Stimulated activated effector memory CD8-positive, alpha-beta T cell treated with anti-CD3 and anti-CD28 coated beads, Interleukin-12 subunit alpha, Interleukin-12 subunit beta, amount 100 ng/mL, for 72 hours (primary cell): ENCODE measurements at regions not wholly inside any gene's neighbourhood (a gene's known extent, or its start where the extent isn't known, plus 50 kb on each side); places are given as distances from the start of the nearest gene placed in this dataset.

ENCODE experiments used
- ATAC-seq: fragments of 150-1000 bp; cut with Tn5 transposase; 2 replicates; pipeline ENCODE4 v1.10.0; 2021
- DNase-seq, 2 donors: peaks; one replicate each; pipeline ENCODE4 v3.0.0; 2021 to 2022; ENCODE audit warnings: low spot score in 2 of 2
- H3K27ac Mint-ChIP-seq: one replicate; pipeline ENCODE4 v1.8.0; 2022; ENCODE audit warnings: mild to moderate bottlenecking, mixed read lengths
- H3K36me3 Mint-ChIP-seq: one replicate; pipeline ENCODE4 v1.8.0; 2022; ENCODE audit warnings: mild to moderate bottlenecking, mixed read lengths
- H3K4me1 Mint-ChIP-seq: one replicate; pipeline ENCODE4 v1.8.0; 2022; ENCODE audit warnings: mixed read lengths
- H3K4me3 Mint-ChIP-seq: one replicate; pipeline ENCODE4 v1.8.0; 2022; ENCODE audit warnings: mild to moderate bottlenecking, mixed read lengths
- H3K9me3 Mint-ChIP-seq: one replicate; pipeline ENCODE4 v1.8.0; 2022; ENCODE audit warnings: mixed read lengths

GRCh38 chr2:16013359-16013911 lies 73.1 kb downstream of the MYCN start:
- Mint-ChIP-seq H3K36me3 (no peaks in the 10 kb centered on the region), H3K9me3 (peaks cover 6% of the 10 kb centered on the region), H3K4me1 (no peaks in the 10 kb centered on the region), H3K27ac (no peak overlapping the region), H3K4me3 (no peak overlapping the region)
- ATAC-seq (no peak), DNase-seq (no peak)

- no peak overlapping the region for H3K4me3 Mint-ChIP-seq
- peaks cover 3% of the 10 kb centered on the region for H3K9me3 Mint-ChIP-seq
- no peaks in the 10 kb centered on the region for H3K4me1 Mint-ChIP-seq
- DNase-seq: no peak
- H3K27ac Mint-ChIP-seq: no peak overlapping the region
- H3K36me3 Mint-ChIP-seq: no peaks in the 10 kb centered on the region
- no peak for ATAC-seq
Measured at GRCh38 chr2:16012626-16013358, 72.4 kb downstream of the MYCN start.

- no peak for ATAC-seq
- Mint-ChIP-seq H3K4me1 (no peaks in the 10 kb centered on the region), H3K27ac (no peak overlapping the region), H3K36me3 (no peaks in the 10 kb centered on the region), H3K9me3 (peaks cover 3% of the 10 kb centered on the region), H3K4me3 (no peak overlapping the region)
- no peak for DNase-seq
Measured at GRCh38 chr2:16012029-16012596, 71.8 kb downstream of the MYCN start.

- Mint-ChIP-seq H3K4me1 (no peaks in the 10 kb centered on the region), H3K4me3 (no peak overlapping the region), H3K36me3 (no peaks in the 10 kb centered on the region), H3K27ac (no peak overlapping the region), H3K9me3 (peaks cover 3% of the 10 kb centered on the region)
- DNase-seq: no peak
- ATAC-seq: no peak
Measured at GRCh38 chr2:16011621-16011960, 71.2 kb downstream of the MYCN start.

GRCh38 chr2:16010951-16011620 lies 70.7 kb downstream of the MYCN start:
- H3K4me1 Mint-ChIP-seq: no peaks in the 10 kb centered on the region

GRCh38 chr2:16010011-16010410 lies 69.7 kb downstream of the MYCN start:
- Mint-ChIP-seq H3K4me3 (no peak overlapping the region), H3K9me3 (peaks cover 3% of the 10 kb centered on the region), H3K4me1 (no peaks in the 10 kb centered on the region), H3K36me3 (no peaks in the 10 kb centered on the region), H3K27ac (no peak overlapping the region)
- no peak for DNase-seq
- no peak for ATAC-seq

More at GRCh38 chr2:16010951-16011620, 70.7 kb downstream of the MYCN start:
- H3K9me3 Mint-ChIP-seq: peaks cover 3% of the 10 kb centered on the region
- H3K36me3 Mint-ChIP-seq: no peaks in the 10 kb centered on the region
- ATAC-seq (no peak), DNase-seq (no peak)
- no peak overlapping the region for H3K4me3 Mint-ChIP-seq
- H3K27ac Mint-ChIP-seq: no peak overlapping the region

- ATAC-seq (no peak), DNase-seq (no peak)
- no peaks in the 10 kb centered on the region for H3K36me3 Mint-ChIP-seq
- no peak overlapping the region for H3K4me3 Mint-ChIP-seq
- H3K9me3 Mint-ChIP-seq: peaks cover 3% of the 10 kb centered on the region
- H3K4me1 Mint-ChIP-seq: no peaks in the 10 kb centered on the region
- H3K27ac Mint-ChIP-seq: no peak overlapping the region
Measured at GRCh38 chr2:16009560-16009959, 69.2 kb downstream of the MYCN start.

GRCh38 chr2:16008856-16009255 lies 68.5 kb downstream of the MYCN start:
- no peaks in the 10 kb centered on the region for H3K4me1 Mint-ChIP-seq
- no peaks in the 10 kb centered on the region for H3K36me3 Mint-ChIP-seq
- DNase-seq (no peak), ATAC-seq (no peak)
- H3K27ac Mint-ChIP-seq: no peak overlapping the region
- peaks cover 6% of the 10 kb centered on the region for H3K9me3 Mint-ChIP-seq
- H3K4me3 Mint-ChIP-seq: no peak overlapping the region

- Mint-ChIP-seq H3K27ac (no peak overlapping the region), H3K9me3 (peaks cover 4% of the 10 kb centered on the region), H3K36me3 (no peaks in the 10 kb centered on the region), H3K4me1 (no peaks in the 10 kb centered on the region), H3K4me3 (no peak overlapping the region)
- DNase-seq (no peak), ATAC-seq (no peak)
Measured at GRCh38 chr2:16008331-16008850, 68.0 kb downstream of the MYCN start.

GRCh38 chr2:16007167-16007934 lies 67.0 kb downstream of the MYCN start:
- DNase-seq (no peak), ATAC-seq (no peak)
- Mint-ChIP-seq H3K4me1 (no peaks in the 10 kb centered on the region), H3K27ac (no peak overlapping the region), H3K9me3 (peaks cover 2% of the 10 kb centered on the region), H3K36me3 (no peaks in the 10 kb centered on the region), H3K4me3 (no peak overlapping the region)

GRCh38 chr2:16006537-16007166 lies 66.3 kb downstream of the MYCN start:
- H3K4me1 Mint-ChIP-seq: no peaks in the 10 kb centered on the region
- H3K36me3 Mint-ChIP-seq: no peaks in the 10 kb centered on the region
- peaks cover 2% of the 10 kb centered on the region for H3K9me3 Mint-ChIP-seq
- ATAC-seq: no peak
- H3K27ac Mint-ChIP-seq: no peak overlapping the region
- no peak for DNase-seq
- no peak overlapping the region for H3K4me3 Mint-ChIP-seq

GRCh38 chr2:16005816-16006536 lies 65.6 kb downstream of the MYCN start:
- Mint-ChIP-seq H3K4me1 (no peaks in the 10 kb centered on the region), H3K4me3 (no peak overlapping the region), H3K36me3 (no peaks in the 10 kb centered on the region), H3K9me3 (peaks cover 2% of the 10 kb centered on the region), H3K27ac (no peak overlapping the region)
- no peak for ATAC-seq
- DNase-seq: no peak

GRCh38 chr2:16005389-16005788 lies 65.0 kb downstream of the MYCN start:
- ATAC-seq (no peak), DNase-seq (no peak)
- H3K27ac Mint-ChIP-seq: no peak overlapping the region
- H3K9me3 Mint-ChIP-seq: peaks cover 2% of the 10 kb centered on the region
- H3K36me3 Mint-ChIP-seq: no peaks in the 10 kb centered on the region
- no peaks in the 10 kb centered on the region for H3K4me1 Mint-ChIP-seq
- H3K4me3 Mint-ChIP-seq: no peak overlapping the region

- H3K4me3 Mint-ChIP-seq: no peak overlapping the region
- H3K4me1 Mint-ChIP-seq: no peaks in the 10 kb centered on the region
- ATAC-seq (no peak), DNase-seq (no peak)
- peaks cover 5% of the 10 kb centered on the region for H3K9me3 Mint-ChIP-seq
- H3K27ac Mint-ChIP-seq: no peak overlapping the region
- no peaks in the 10 kb centered on the region for H3K36me3 Mint-ChIP-seq
Measured at GRCh38 chr2:16003809-16004208, 63.5 kb downstream of the MYCN start.
